RWPE2 (cell line): ENCODE measurements at regions not wholly inside any gene's neighbourhood (a gene's known extent, or its start where the extent isn't known, plus 50 kb on each side); places are given as distances from the start of the nearest gene placed in this dataset.

Experiments
- ATAC-seq: fragments of 200-7000 bp; cut with Tn5 transposase; 3 replicates; pipeline ENCODE4 v1.9.1; 2021; ENCODE audit warnings: low read depth
- DNase-seq: peaks from one replicate; pipeline ENCODE4 v3.0.0-alpha.2; 2020; ENCODE audit warnings: low spot score
- H3K27ac ChIP-seq: fragments of 450-650 bp; 2 replicates; pipeline ENCODE4 v1.5.1; 2017; ENCODE audit warnings: mild to moderate bottlenecking; ENCODE audit not compliant: poor library complexity, severe bottlenecking
- H3K27me3 ChIP-seq: fragments of 250-450 bp; sonication (Bioruptor Pico); 2 replicates; pipeline ENCODE4 v1.5.1; 2021; ENCODE audit warnings: mild to moderate bottlenecking, moderate library complexity; ENCODE audit not compliant: insufficient read depth, poor library complexity, severe bottlenecking
- H3K36me3 ChIP-seq: fragments of 250-450 bp; sonication (Bioruptor Pico); 2 replicates; pipeline ENCODE4 v1.5.1; 2020; ENCODE audit warnings: low read depth, mild to moderate bottlenecking, moderate library complexity
- H3K4me1 ChIP-seq: fragments of 250-450 bp; sonication (Bioruptor Pico); 2 replicates; pipeline ENCODE4 v1.5.1; 2021; ENCODE audit warnings: mild to moderate bottlenecking, moderate library complexity; ENCODE audit not compliant: insufficient read depth, poor library complexity, severe bottlenecking
- H3K4me3 ChIP-seq: fragments of 250-450 bp; sonication (Bioruptor Pico); 2 replicates; pipeline ENCODE4 v1.5.1; 2021; ENCODE audit warnings: mild to moderate bottlenecking, moderate library complexity; ENCODE audit not compliant: severe bottlenecking
- H3K9me3 ChIP-seq: fragments of 250-450 bp; sonication (Bioruptor Pico); 2 replicates; pipeline ENCODE4 v1.5.1; 2021; ENCODE audit warnings: mild to moderate bottlenecking, moderate library complexity; ENCODE audit not compliant: severe bottlenecking
- CTCF ChIP-seq: fragments of 450-650 bp; IDR thresholded peaks from one replicate; pipeline ENCODE4 v1.5.1; 2017; ENCODE audit warnings: mild to moderate bottlenecking, moderate library complexity; ENCODE audit not compliant: poor library complexity, severe bottlenecking

DNA sequence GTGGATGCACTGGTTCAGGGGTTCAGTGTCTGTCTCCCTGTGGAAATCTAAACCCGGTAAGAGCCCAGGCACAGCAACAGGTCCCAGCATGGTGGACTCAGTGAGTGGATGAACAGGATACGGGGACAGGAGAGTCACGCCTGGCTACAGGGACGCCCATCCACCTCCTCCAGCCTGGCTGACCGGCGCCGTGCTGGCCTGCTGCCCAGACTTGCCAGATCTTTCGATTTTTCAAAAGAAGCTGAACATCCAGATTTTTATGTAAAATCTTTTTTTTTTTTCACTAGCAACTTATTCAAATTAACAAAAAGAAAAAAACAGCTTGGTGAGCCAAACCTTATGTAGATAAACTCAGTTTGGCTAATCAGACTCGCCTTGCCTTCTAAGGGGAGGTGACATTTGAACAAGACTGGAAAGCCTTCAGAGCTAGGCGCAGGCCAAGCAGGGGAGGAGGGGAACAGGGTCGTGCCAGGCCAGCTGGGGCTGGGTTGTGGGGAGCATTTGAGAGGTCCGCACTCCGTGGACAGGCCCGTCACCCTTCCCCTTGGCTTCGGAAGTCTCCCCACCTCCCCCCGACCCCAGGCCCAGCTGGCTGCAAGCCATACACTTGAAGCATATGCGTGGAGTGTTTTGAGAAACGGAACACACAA, 87.8 kb upstream of the NCOR2 start:
- Histone ChIP-seq H3K36me3 (no peaks in the 10 kb centered on the region), H3K4me3 (no peak overlapping the region), H3K4me1 (peaks cover 8% of the 10 kb centered on the region), H3K9me3 (no peaks in the 10 kb centered on the region), H3K27me3 (no peaks in the 10 kb centered on the region), H3K27ac (peak overlapping the region; percentile 14)
- DNase-seq (no peak), ATAC-seq (no peak; the same call in 2 of the 3 replicates)
- TF ChIP-seq CTCF = no peak

GRCh38 chr12:124654666-124655047, 87.2 kb upstream of the NCOR2 start:
- DNase-seq (no peak), ATAC-seq (no peak)
- Histone ChIP-seq H3K36me3 (no peaks in the 10 kb centered on the region), H3K9me3 (no peaks in the 10 kb centered on the region), H3K4me1 (peaks cover 8% of the 10 kb centered on the region), H3K27me3 (no peaks in the 10 kb centered on the region), H3K4me3 (no peak overlapping the region), H3K27ac (no peak overlapping the region)
- no peak for TF ChIP-seq CTCF

DNA sequence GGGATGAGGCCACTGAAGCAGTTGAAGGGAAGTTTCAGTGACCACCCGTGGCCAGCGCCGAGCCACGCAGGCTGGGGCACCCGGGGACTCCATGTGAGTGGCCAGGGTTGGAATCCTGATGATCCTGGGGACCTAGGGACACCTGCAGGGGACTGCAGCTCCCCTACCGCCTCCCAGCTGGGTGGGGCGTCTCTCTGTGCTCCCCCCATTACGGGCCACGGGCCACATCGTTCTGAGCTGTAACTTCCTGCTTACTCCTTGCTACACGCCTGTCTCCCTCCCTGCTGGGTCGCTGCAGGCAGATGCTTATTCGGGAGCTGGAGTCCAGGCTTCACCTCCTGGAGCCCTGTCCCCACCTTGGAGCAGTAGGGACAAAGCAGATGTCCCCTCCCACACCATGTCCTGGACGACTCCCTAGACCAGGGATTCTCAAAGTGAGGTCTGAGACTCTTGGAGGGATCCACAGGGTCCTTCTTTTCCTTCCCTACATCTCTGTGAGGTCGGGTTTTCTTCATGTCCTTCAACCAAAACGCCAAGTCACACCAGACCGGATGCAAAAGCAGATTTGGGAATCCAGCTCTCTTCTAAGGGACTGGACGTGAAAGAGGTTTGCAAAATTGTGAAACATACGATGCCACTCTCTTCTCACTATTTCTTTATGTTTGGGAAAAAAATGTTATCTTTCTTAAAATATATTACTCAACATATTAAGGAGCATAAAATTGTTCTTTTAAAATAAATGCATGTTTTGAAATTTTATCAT, 85.9 kb upstream of the NCOR2 start:
- no peaks in the 10 kb centered on the region for H3K27me3 ChIP-seq
- no peak overlapping the region for H3K27ac ChIP-seq

GRCh38 chr12:124652661-124653060, 85.2 kb upstream of the NCOR2 start:
- no peak for DNase-seq
- no peaks in the 10 kb centered on the region for H3K27me3 ChIP-seq
- 0 out of 3 replicates have a peak, but pooled peaks have one; percentile 10 for ATAC-seq
- peaks cover 8% of the 10 kb centered on the region for H3K4me1 ChIP-seq
- H3K4me3 ChIP-seq = no peak overlapping the region
- no peak overlapping the region for H3K27ac ChIP-seq
- TF ChIP-seq CTCF = no peak
- H3K36me3 ChIP-seq = no peaks in the 10 kb centered on the region
- no peaks in the 10 kb centered on the region for H3K9me3 ChIP-seq

More for the DNA sequence above, 85.9 kb upstream of the NCOR2 start:
- Histone ChIP-seq H3K4me1 (peaks cover 8% of the 10 kb centered on the region), H3K4me3 (no peak overlapping the region), H3K9me3 (no peaks in the 10 kb centered on the region), H3K36me3 (no peaks in the 10 kb centered on the region)
- no peak for ATAC-seq
- no peak for DNase-seq
- TF ChIP-seq CTCF = no peak
